HCEC 1CT (cell line): ENCODE measurements at regions not wholly inside any gene's neighbourhood (a gene's known extent, or its start where the extent isn't known, plus 50 kb on each side); places are given as distances from the start of the nearest gene placed in this dataset.

Experiments used
- DNase-seq: peaks from one replicate; pipeline ENCODE4 v3.0.0-alpha.2; 2017

- no peak for DNase-seq
These were observed 127.7 kb upstream of the ANKRD55 start for GRCh38 chr5:56360816-56361215.

- no peak for DNase-seq
These were observed 126.9 kb upstream of the ANKRD55 start for GRCh38 chr5:56359809-56360685.

- no peak for DNase-seq
These were observed 125.9 kb upstream of the ANKRD55 start for GRCh38 chr5:56358703-56359681.

- DNase-seq = no peak
These were observed 124.9 kb upstream of the ANKRD55 start for GRCh38 chr5:56358046-56358445.

- DNase-seq = no peak
These were observed 124.3 kb upstream of the ANKRD55 start for GRCh38 chr5:56357426-56357825.

GRCh38 chr5:56356836-56357160 is 123.7 kb upstream of the ANKRD55 start:
- no peak for DNase-seq

GRCh38 chr5:56356121-56356835 is 123.1 kb upstream of the ANKRD55 start:
- DNase-seq = no peak

- no peak for DNase-seq
These were observed 121.7 kb upstream of the ANKRD55 start for GRCh38 chr5:56354836-56355235.

GRCh38 chr5:56352808-56353590 is 119.9 kb upstream of the ANKRD55 start:
- DNase-seq = no peak

- peak; percentile 90 for DNase-seq
These were observed 117.6 kb upstream of the ANKRD55 start for GRCh38 chr5:56350597-56351170.

- no peak for DNase-seq
These were observed 117.0 kb upstream of the ANKRD55 start for GRCh38 chr5:56350011-56350596.

- no peak for DNase-seq
These were observed 116.3 kb upstream of the ANKRD55 start for GRCh38 chr5:56349461-56349860.

- DNase-seq = peak; percentile 95
These were observed 113.8 kb upstream of the ANKRD55 start for GRCh38 chr5:56346741-56347535.

- DNase-seq = no peak
These were observed 113.0 kb upstream of the ANKRD55 start for GRCh38 chr5:56346044-56346710.

GRCh38 chr5:56345352-56345751 is 112.2 kb upstream of the ANKRD55 start:
- DNase-seq = no peak

GRCh38 chr5:56344594-56344993 is 111.5 kb upstream of the ANKRD55 start:
- no peak for DNase-seq

- DNase-seq = no peak
These were observed 110.9 kb upstream of the ANKRD55 start for GRCh38 chr5:56343988-56344387.

GRCh38 chr5:56342616-56343015 is 109.5 kb upstream of the ANKRD55 start:
- DNase-seq = no peak

- DNase-seq = peak; percentile 35
These were observed 107.3 kb upstream of the ANKRD55 start for GRCh38 chr5:56340196-56340980.
